Gastroesophageal sphincter (tissue), 4 donors: ENCODE measurements at regions not wholly inside any gene's neighbourhood (a gene's known extent, or its start where the extent isn't known, plus 50 kb on each side); places are given as distances from the start of the nearest gene placed in this dataset.

Source experiments
- ATAC-seq: fragments of 150-250 bp; one replicate; pipeline ENCODE4 v1.9.1; 2016; ENCODE audit warnings: mild to moderate bottlenecking, moderate library complexity
- H3K27ac ChIP-seq, 4 donors: fragments of 200-600 bp; sonication (generic) in 3 of 4; 1 replicate in 3 of 4; 2 replicates in 1 of 4; pipeline ENCODE4 v1.5.1; 2016 to 2019
- H3K27me3 ChIP-seq: fragments of 200-600 bp; sonication (generic); one replicate; pipeline ENCODE4 v1.5.1; 2019
- H3K36me3 ChIP-seq, 2 donors: fragments of 200-600 bp; sonication (generic); one replicate each; pipeline ENCODE4 v1.5.1; 2019; ENCODE audit warnings: control low read depth in 1 of 2
- H3K4me1 ChIP-seq, 3 donors: fragments of 200-600 bp; sonication (generic); 1 replicate in 2 of 3; 2 replicates in 1 of 3; pipeline ENCODE4 v1.5.1; 2016 to 2019; ENCODE audit warnings: control low read depth in 2 of 3
- H3K4me3 ChIP-seq, 2 donors: fragments of 200-600 bp; sonication (generic); one replicate each; pipeline ENCODE4 v1.5.1; 2019; ENCODE audit warnings: mild to moderate bottlenecking in 1 of 2, moderate library complexity in 1 of 2
- H3K9me3 ChIP-seq, 3 donors: fragments of 200-600 bp; sonication (generic); one replicate each; pipeline ENCODE4 v1.5.1; 2017 to 2019; ENCODE audit warnings: control low read depth in 2 of 3
- EP300 ChIP-seq: sonication (generic); formaldehyde crosslinking; IDR thresholded peaks from one replicate; pipeline ENCODE4 v1.6.1; 2017; ENCODE audit warnings: antibody characterized with exemption, mild to moderate bottlenecking
- POLR2A ChIP-seq, 2 donors: fragments of 450-650 bp; IDR thresholded peaks; one replicate each; pipeline ENCODE4 v1.6.1; 2017; ENCODE audit warnings: antibody characterized with exemption in 2 of 2, mild to moderate bottlenecking in 2 of 2, moderate library complexity in 1 of 2
- POLR2AphosphoS5 ChIP-seq: sonication (generic); formaldehyde crosslinking; IDR thresholded peaks from one replicate; pipeline ENCODE4 v1.6.1; 2017; ENCODE audit warnings: antibody characterized with exemption
- WGBS, 2 donors: methylation state at CpG; one replicate each; pipeline ENCODE4 v1.1.5; 2018; ENCODE audit warnings: low coverage in 1 of 2; 5-methylcytosine and 5-hydroxymethylcytosine counted together
- TF ChIP-seq, protein P1 (sequence below), 4 experiments: fragments of 200-600 bp in 2 of 4; fragments of 450-650 bp in 2 of 4; sonication (generic) in 1 of 4; IDR thresholded peaks; one replicate each; pipeline ENCODE4 v1.5.1; 2017 to 2019; ENCODE audit warnings: antibody characterized with exemption in 4 of 4, mild to moderate bottlenecking in 2 of 4, moderate library complexity in 2 of 4

DNA sequence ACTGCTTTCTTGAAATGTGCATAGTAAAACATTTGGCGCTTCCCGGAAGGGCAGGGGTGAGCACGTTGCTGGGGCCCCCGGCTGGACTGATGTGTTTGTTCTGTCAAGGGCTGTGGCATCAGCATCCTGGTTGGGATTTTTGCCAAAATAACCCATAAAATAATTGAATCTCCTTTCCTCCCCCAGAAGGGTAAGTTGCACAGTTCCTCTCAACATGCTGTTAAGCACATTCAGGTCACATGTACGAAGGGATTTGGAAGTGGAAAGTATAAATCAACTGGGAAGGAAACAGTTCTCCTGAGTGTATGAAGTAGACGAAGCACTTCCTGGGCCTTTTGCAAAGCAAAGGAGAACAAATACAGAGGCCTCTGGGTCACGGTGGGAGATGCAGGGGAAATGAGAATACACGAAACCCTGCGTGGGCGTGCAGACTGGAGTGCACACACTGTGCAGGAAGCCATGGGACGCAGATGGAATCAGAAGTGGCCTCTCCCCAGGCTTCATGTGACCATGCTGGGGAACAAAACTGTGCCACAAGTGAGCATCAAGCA, 183.9 kb downstream of the LPIN1 start:
- H3K27me3 ChIP-seq, result no peaks in the 10 kb centered on the region
- no peak overlapping the region for H3K4me3 ChIP-seq
- H3K27ac ChIP-seq, result no peak overlapping the region
- no peaks in the 10 kb centered on the region for H3K4me1 ChIP-seq
- TF ChIP-seq EP300, result no peak
- TF ChIP-seq POLR2AphosphoS5, result no peak
- no peak for TF ChIP-seq POLR2A (IDR thresholded peaks at IDR 0.05)
- TF ChIP-seq, protein P1, sequence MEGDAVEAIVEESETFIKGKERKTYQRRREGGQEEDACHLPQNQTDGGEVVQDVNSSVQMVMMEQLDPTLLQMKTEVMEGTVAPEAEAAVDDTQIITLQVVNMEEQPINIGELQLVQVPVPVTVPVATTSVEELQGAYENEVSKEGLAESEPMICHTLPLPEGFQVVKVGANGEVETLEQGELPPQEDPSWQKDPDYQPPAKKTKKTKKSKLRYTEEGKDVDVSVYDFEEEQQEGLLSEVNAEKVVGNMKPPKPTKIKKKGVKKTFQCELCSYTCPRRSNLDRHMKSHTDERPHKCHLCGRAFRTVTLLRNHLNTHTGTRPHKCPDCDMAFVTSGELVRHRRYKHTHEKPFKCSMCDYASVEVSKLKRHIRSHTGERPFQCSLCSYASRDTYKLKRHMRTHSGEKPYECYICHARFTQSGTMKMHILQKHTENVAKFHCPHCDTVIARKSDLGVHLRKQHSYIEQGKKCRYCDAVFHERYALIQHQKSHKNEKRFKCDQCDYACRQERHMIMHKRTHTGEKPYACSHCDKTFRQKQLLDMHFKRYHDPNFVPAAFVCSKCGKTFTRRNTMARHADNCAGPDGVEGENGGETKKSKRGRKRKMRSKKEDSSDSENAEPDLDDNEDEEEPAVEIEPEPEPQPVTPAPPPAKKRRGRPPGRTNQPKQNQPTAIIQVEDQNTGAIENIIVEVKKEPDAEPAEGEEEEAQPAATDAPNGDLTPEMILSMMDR (IDR thresholded peaks at IDR 0.05), result no peak
- no peaks in the 10 kb centered on the region for H3K36me3 ChIP-seq
- WGBS, 2 donors, result 49 to 58% methylated on average over 4 to 11 of the region's 11 CpGs
- no peaks in the 10 kb centered on the region for H3K9me3 ChIP-seq
- ATAC-seq, result no peak

DNA sequence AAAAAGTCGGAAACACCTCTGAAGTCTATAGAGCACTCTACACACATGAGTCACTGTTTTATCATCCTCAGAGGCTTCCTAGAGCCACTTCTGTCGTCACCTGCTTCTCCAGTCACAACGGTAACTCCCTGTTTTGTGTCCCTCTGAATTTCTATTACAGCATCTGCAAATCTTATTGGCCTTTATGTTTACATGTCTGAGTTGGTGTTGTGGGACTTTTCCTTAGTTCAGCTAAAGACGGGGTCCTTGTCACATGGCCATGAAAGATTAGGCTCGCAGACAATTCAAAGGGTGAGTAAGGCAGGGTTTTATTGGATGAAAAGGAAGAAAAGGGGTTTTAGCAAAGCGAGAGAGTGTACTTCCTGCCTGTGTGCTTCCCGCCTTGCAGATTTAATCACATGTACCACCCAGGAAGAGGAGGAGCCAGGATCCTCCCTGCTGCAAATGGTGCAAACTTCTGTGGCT, 185.6 kb downstream of the LPIN1 start:
- Histone ChIP-seq H3K9me3 (no peaks in the 10 kb centered on the region), H3K36me3 (no peaks in the 10 kb centered on the region), H3K27me3 (no peaks in the 10 kb centered on the region), H3K27ac (no peak overlapping the region), H3K4me3 (no peak overlapping the region), H3K4me1 (no peaks in the 10 kb centered on the region)
- WGBS, 2 donors, result 71 to 84% methylated on average over 4 to 5 of the region's 7 CpGs
- ATAC-seq, result no peak
- TF ChIP-seq EP300 (no peak), POLR2AphosphoS5 (no peak), POLR2A (IDR thresholded peaks at IDR 0.05) (no peak)
- TF ChIP-seq, protein P1 (IDR thresholded peaks at IDR 0.05), result no peak

DNA sequence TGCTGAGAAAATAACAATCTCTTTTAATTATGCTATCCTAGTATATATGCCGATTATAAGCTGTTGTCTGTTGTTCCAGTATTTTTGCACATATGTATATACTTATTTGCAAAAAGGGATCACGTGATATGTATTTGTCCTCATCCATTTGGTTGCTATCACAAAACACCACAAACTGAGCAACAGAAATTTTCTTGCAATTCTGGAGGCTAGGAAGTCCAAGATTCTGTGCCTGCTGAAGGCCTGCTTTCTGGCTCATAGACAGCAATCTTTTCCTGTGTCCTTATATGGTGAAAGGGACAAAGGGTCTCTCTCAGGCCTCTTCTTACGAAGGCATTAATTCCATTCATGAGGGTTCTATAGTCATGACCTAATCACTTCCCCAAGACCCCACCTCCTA, 186.5 kb downstream of the LPIN1 start:
- H3K27me3 ChIP-seq, result no peaks in the 10 kb centered on the region
- no peak for ATAC-seq
- TF ChIP-seq EP300 (no peak), POLR2A (IDR thresholded peaks at IDR 0.05) (no peak), POLR2AphosphoS5 (no peak)
- TF ChIP-seq, protein P1 (IDR thresholded peaks at IDR 0.05), result no peak

DNA sequence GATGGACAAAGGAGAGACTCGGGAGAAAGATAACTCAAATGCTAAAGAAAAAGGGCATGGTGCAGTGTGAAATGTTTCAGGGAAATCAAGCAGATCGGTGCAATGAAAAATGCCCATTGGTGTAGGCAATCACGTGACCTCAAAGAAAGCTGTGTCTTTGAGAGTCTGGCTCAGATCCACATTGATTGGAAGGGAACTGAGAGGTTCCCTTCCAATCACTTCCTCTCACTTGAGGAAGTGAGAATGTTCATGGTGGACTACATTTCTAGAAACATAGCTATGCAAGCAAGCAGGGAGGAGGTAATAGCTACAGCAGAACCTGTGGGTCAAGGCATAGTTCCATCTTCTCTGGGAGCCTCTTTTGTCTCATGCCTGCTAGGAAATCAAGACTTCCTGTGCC, 187.4 kb downstream of the LPIN1 start:
- WGBS, 2 donors, result 82 to 86% methylated on average over 1 to 3 of the region's 3 CpGs
- TF ChIP-seq POLR2AphosphoS5 (no peak), EP300 (no peak), POLR2A (IDR thresholded peaks at IDR 0.05) (no peak)
- TF ChIP-seq, protein P1 (IDR thresholded peaks at IDR 0.05), result no peak
- Histone ChIP-seq H3K36me3 (no peaks in the 10 kb centered on the region), H3K27me3 (no peaks in the 10 kb centered on the region), H3K4me3 (no peak overlapping the region), H3K27ac (no peak overlapping the region), H3K4me1 (no peaks in the 10 kb centered on the region), H3K9me3 (no peaks in the 10 kb centered on the region)
- no peak for ATAC-seq

More for the DNA sequence above, 186.5 kb downstream of the LPIN1 start:
- Histone ChIP-seq H3K9me3 (no peaks in the 10 kb centered on the region), H3K4me1 (no peaks in the 10 kb centered on the region), H3K4me3 (no peak overlapping the region), H3K27ac (no peak overlapping the region), H3K36me3 (no peaks in the 10 kb centered on the region)
- 72 to 77% methylated on average over 3 of the region's 3 CpGs for whole genome bisulfite sequencing, 2 donors

DNA sequence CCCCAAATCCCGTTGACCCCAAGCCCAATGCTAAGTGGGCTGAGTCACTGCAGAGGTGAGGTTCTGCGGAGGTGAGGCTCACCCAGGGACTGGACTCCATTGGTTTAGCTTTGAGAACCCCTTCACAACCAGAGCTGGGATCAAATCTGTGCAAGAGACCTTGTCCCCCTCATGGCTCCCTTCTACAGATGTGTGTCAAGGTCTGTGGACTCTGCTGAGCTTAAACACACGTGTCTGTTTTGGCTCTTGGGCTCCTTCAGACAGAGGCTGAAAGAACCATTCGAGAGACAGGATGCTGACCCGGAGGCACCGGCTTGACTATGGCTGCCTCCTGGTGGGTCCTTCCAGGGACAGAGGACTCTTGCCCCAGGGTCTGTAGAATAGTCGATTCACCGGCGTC, 190.3 kb downstream of the LPIN1 start:
- H3K27me3 ChIP-seq, result no peaks in the 10 kb centered on the region
- ATAC-seq, result no peak
- no peak overlapping the region for H3K4me3 ChIP-seq
- 84 to 100% methylated on average over 3 to 5 of the region's 9 CpGs for WGBS, 2 donors
- H3K9me3 ChIP-seq, result no peaks in the 10 kb centered on the region
- no peaks in the 10 kb centered on the region for H3K4me1 ChIP-seq
- H3K27ac ChIP-seq, result no peak overlapping the region
- TF ChIP-seq, protein P1 (IDR thresholded peaks at IDR 0.05), result no peak
- TF ChIP-seq POLR2AphosphoS5, result no peak
- no peak for TF ChIP-seq POLR2A (IDR thresholded peaks at IDR 0.05)
- no peak for TF ChIP-seq EP300
- no peaks in the 10 kb centered on the region for H3K36me3 ChIP-seq
